GM19238 (cell line): ENCODE measurements at regions not wholly inside any gene's neighbourhood (a gene's known extent, or its start where the extent isn't known, plus 50 kb on each side); places are given as distances from the start of the nearest gene placed in this dataset.

ENCODE experiments used
- DNase-seq: peaks from one replicate; pipeline ENCODE4 v3.0.0; 2011; ENCODE audit warnings: low spot score; ENCODE audit not compliant: insufficient read length

GRCh38 chr10:2463316-2463715 is 604.0 kb upstream of the PFKP start:
- DNase-seq, result no peak

- no peak for DNase-seq
Measured at GRCh38 chr10:2462581-2462980, 604.8 kb upstream of the PFKP start.

GRCh38 chr10:2460812-2461211 is 606.5 kb upstream of the PFKP start:
- no peak for DNase-seq

- no peak for DNase-seq
Measured at GRCh38 chr10:2459713-2460112, 607.6 kb upstream of the PFKP start.

- no peak for DNase-seq
Measured at GRCh38 chr10:2456834-2457233, 610.5 kb upstream of the PFKP start.

- no peak for DNase-seq
Measured at GRCh38 chr10:2445370-2445769, 622.0 kb upstream of the PFKP start.

- no peak for DNase-seq
Measured at GRCh38 chr10:2439983-2440382, 627.4 kb upstream of the PFKP start.

GRCh38 chr10:2439000-2439399 is 628.3 kb upstream of the PFKP start:
- no peak for DNase-seq

GRCh38 chr10:2438248-2438939 is 629.0 kb upstream of the PFKP start:
- DNase-seq, result no peak

GRCh38 chr10:2436933-2437332 is 630.4 kb upstream of the PFKP start:
- DNase-seq, result no peak

- no peak for DNase-seq
Measured at GRCh38 chr10:2431961-2432360, 635.4 kb upstream of the PFKP start.

- no peak for DNase-seq
Measured at GRCh38 chr10:2427412-2427811, 639.9 kb upstream of the PFKP start.

GRCh38 chr10:2425320-2425719 is 642.0 kb upstream of the PFKP start:
- no peak for DNase-seq

- no peak for DNase-seq
Measured at GRCh38 chr10:2414562-2414961, 652.8 kb upstream of the PFKP start.

- DNase-seq, result no peak
Measured at GRCh38 chr10:2414039-2414438, 653.3 kb upstream of the PFKP start.

GRCh38 chr10:2410049-2410448 is 657.3 kb upstream of the PFKP start:
- no peak for DNase-seq

GRCh38 chr10:2401459-2401858 is 664.1 kb upstream of the ADARB2 start:
- no peak for DNase-seq

GRCh38 chr10:2399482-2399881 is 662.2 kb upstream of the ADARB2 start:
- DNase-seq, result no peak

- DNase-seq, result no peak
Measured at GRCh38 chr10:2392145-2392812, 655.0 kb upstream of the ADARB2 start.

GRCh38 chr10:2387672-2388071 is 650.3 kb upstream of the ADARB2 start:
- no peak for DNase-seq

GRCh38 chr10:2387261-2387660 is 649.9 kb upstream of the ADARB2 start:
- DNase-seq, result no peak

GRCh38 chr10:2380218-2380617 is 642.9 kb upstream of the ADARB2 start:
- DNase-seq, result no peak

- DNase-seq, result no peak
Measured at GRCh38 chr10:2367083-2367482, 629.8 kb upstream of the ADARB2 start.
